Upper lobe of left lung (tissue), 6 donors: ENCODE measurements at regions not wholly inside any gene's neighbourhood (a gene's known extent, or its start where the extent isn't known, plus 50 kb on each side); places are given as distances from the start of the nearest gene placed in this dataset.
A peak's percentile ranks its signal among the peaks of the same experiment; 100 is the strongest.

Source experiments
- ATAC-seq, 2 donors: fragments of 200-7000 bp; cut with Tn5 transposase; one replicate each; pipeline ENCODE4 v1.9.1; 2022; ENCODE audit warnings: mild to moderate bottlenecking in 2 of 2, moderate library complexity in 2 of 2; ENCODE audit not compliant: low FRiP score in 2 of 2
- DNase-seq, 2 donors: peaks; one replicate each; pipeline ENCODE4 v3.0.0-alpha.2; 2019 to 2020
- H3K27ac ChIP-seq, 4 donors: fragments of 200-600 bp; sonication (generic); one replicate each; pipeline ENCODE4 v1.5.1; 2016 to 2019
- H3K27me3 ChIP-seq, 4 donors: fragments of 200-600 bp; sonication (generic); one replicate each; pipeline ENCODE4 v1.5.1; 2017 to 2019
- H3K36me3 ChIP-seq, 4 donors: fragments of 200-600 bp; sonication (generic); one replicate each; pipeline ENCODE4 v1.5.1; 2016 to 2019
- H3K4me1 ChIP-seq, 4 donors: fragments of 200-600 bp; sonication (generic); one replicate each; pipeline ENCODE4 v1.5.1; 2018 to 2019
- H3K4me3 ChIP-seq, 4 donors: fragments of 200-600 bp; sonication (generic); one replicate each; pipeline ENCODE4 v1.5.1; 2017 to 2019; ENCODE audit warnings: mild to moderate bottlenecking in 2 of 4, moderate library complexity in 1 of 4
- H3K9me3 ChIP-seq, 4 donors: fragments of 200-600 bp; sonication (generic); one replicate each; pipeline ENCODE4 v1.5.1; 2018 to 2019
- EP300 ChIP-seq, 4 donors: sonication (generic); formaldehyde crosslinking; IDR thresholded peaks; one replicate each; pipeline ENCODE4 v1.5.1; 2017; ENCODE audit warnings: antibody characterized with exemption in 4 of 4, control low read depth in 2 of 4
- POLR2A ChIP-seq, 4 donors: fragments of 450-650 bp; IDR thresholded peaks; one replicate each; pipeline ENCODE4 v1.5.1; 2016 to 2017; ENCODE audit warnings: antibody characterized with exemption in 4 of 4, mild to moderate bottlenecking in 2 of 4
- POLR2AphosphoS5 ChIP-seq, 2 donors: sonication (generic); formaldehyde crosslinking; IDR thresholded peaks; one replicate each; pipeline ENCODE4 v1.5.1; 2017; ENCODE audit warnings: antibody characterized with exemption in 2 of 2
- WGBS, 2 donors: methylation state at CpG; one replicate each; pipeline ENCODE4 v1.1.5; 2017 to 2018; 5-methylcytosine and 5-hydroxymethylcytosine counted together
- TF ChIP-seq, protein P1 (sequence below), 6 experiments: fragments of 450-650 bp in 4 of 6; fragments of 200-600 bp in 2 of 6; sonication (generic) in 2 of 6; IDR thresholded peaks; one replicate each; pipeline ENCODE4 v1.5.1; 2016 to 2019; ENCODE audit warnings: antibody characterized with exemption in 6 of 6
- donor health status: DM: no; HTN: no; CAD: no; lungs with moderate emphysema.
- donor health status: DM: no; HTN: yes; CAD: no; lungs with severe emphysema.

GRCh38 chr22:48491451-48491941 is 1336.2 kb downstream of the BRD1 start:
- peaks cover 0 to 24% (median 12%) of the 10 kb centered on the region in 4 donors for H3K27me3 ChIP-seq
- H3K9me3 ChIP-seq = no peaks in the 10 kb centered on the region
- ATAC-seq = no peak
- WGBS, 2 donors = 50 to 51% methylated on average over 13 to 19 of the region's 19 CpGs
- H3K36me3 ChIP-seq = no peaks in the 10 kb centered on the region
- no peak for TF ChIP-seq POLR2A (IDR thresholded peaks at IDR 0.05)
- no peak for TF ChIP-seq POLR2AphosphoS5 (IDR thresholded peaks at IDR 0.05)
- TF ChIP-seq EP300 (IDR thresholded peaks at IDR 0.05) = no peak
- TF ChIP-seq, protein P1, sequence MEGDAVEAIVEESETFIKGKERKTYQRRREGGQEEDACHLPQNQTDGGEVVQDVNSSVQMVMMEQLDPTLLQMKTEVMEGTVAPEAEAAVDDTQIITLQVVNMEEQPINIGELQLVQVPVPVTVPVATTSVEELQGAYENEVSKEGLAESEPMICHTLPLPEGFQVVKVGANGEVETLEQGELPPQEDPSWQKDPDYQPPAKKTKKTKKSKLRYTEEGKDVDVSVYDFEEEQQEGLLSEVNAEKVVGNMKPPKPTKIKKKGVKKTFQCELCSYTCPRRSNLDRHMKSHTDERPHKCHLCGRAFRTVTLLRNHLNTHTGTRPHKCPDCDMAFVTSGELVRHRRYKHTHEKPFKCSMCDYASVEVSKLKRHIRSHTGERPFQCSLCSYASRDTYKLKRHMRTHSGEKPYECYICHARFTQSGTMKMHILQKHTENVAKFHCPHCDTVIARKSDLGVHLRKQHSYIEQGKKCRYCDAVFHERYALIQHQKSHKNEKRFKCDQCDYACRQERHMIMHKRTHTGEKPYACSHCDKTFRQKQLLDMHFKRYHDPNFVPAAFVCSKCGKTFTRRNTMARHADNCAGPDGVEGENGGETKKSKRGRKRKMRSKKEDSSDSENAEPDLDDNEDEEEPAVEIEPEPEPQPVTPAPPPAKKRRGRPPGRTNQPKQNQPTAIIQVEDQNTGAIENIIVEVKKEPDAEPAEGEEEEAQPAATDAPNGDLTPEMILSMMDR (IDR thresholded peaks at IDR 0.05) = no peak
- H3K4me3 ChIP-seq = peak overlapping the region in 1 of 4 donors; percentile 59
- no peak overlapping the region for H3K27ac ChIP-seq
- peak in 1 of 2 donors; percentile 33 for DNase-seq
- peaks cover 0 to 26% (median 9%) of the 10 kb centered on the region in 4 donors for H3K4me1 ChIP-seq

DNA sequence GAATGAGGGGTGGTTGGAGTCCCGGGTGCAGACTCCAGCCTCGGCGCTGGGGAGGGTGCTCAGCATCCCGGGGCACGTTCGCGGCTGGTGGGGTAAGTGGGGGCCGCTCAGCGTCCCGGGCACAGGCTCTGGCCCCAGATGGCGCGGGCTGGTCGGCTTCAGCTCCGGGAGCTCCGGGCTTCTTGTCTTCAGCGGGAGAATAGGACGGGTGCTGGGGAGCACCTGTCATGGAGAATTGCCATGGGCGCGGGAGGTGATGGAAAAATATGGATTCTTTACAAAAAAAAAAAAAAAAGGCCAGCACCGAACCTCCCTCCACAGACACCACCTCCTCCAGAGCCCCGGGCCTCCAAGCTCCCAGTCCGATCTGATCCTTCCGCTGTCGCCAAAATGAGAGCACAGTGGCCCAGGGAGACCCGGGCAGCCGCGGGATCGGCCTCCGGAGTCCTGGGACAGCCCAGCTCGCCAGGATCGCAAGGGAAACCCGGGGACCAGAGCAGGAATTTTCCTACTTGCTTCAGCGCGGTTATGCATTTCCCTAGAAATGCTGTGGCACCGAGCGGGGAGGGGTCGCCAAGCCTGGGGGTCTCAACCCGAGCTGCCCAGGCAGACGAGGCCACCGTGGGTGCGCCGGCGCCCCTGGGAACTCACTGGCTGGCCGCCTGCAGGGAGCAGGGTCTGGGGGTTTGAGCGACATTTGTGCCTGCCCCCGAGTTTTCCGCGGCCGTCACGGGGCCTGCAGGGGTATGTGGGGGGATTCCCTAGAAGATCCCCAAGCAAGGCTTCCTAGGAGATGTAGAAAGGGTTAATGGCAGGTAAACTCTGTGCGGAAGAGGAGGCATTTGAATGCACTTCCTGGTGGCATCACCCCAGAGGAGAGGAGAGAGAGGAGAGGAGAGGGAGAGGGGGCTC is 1336.9 kb downstream of the BRD1 start:
- 9 to 11% methylated on average over 32 to 51 of the region's 51 CpGs for WGBS, 2 donors
- Histone ChIP-seq H3K4me3 (peak overlapping the region in 3 of 4 donors; percentile 58 to 64 (median 59)), H3K27me3 (peaks cover 0 to 24% (median 12%) of the 10 kb centered on the region in 4 donors), H3K4me1 (peaks cover 0 to 26% (median 9%) of the 10 kb centered on the region in 4 donors), H3K36me3 (no peaks in the 10 kb centered on the region), H3K27ac (no peak overlapping the region), H3K9me3 (no peaks in the 10 kb centered on the region)
- no peak for TF ChIP-seq POLR2A (IDR thresholded peaks at IDR 0.05)
- TF ChIP-seq EP300 (IDR thresholded peaks at IDR 0.05) = no peak
- TF ChIP-seq POLR2AphosphoS5 (IDR thresholded peaks at IDR 0.05) = no peak
- TF ChIP-seq, protein P1 (IDR thresholded peaks at IDR 0.05) = no peak
- DNase-seq (peak in 1 of 2 donors; percentile 71), ATAC-seq (no peak)

DNA sequence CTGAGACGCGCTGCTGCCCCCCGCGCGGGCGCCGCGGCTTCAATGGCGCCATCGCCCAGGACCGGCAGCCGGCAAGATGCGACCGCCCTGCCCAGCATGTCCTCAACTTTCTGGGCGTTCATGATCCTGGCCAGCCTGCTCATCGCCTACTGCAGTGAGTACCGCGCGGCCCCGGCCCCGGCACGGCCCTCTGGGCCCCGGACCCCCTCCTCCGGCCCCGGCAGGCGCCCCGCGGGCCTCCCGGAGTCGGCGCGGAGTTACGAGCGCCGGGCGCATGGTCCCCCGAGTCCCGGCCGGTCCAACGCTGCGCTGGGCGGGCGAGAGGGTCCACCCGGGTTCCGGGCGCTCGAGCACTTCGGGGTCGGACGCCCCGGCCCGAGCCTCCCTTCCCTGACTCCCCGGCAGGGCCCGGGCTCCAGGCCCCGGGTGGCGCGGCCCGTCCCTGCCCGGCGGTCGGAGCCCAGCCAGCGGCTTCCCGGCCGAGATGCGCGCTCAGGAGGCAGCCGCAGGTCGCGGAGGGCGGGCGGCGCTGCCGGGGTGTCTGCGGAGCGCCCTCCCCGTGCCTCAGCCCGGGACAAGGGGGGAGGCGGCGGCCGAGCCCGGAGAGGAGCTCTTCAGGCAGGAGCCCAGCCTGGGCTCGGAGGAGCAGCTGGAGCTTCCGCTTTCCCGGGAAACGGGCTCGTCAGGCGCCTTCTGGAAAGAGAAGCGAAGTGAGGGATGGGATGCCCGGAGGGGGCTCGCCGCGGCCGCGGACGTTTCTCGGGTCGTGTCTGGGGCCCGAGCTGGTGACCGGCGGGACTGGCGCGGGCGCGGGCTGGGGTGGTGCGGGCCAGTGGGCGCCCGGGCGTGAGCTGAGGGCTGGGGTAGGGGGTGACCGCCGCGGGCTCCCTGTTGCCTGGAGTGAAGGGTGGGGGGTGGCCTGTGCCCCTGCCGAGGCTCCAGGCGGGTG is 1337.8 kb downstream of the BRD1 start:
- Histone ChIP-seq H3K27me3 (peaks cover 0 to 24% (median 12%) of the 10 kb centered on the region in 4 donors), H3K36me3 (no peaks in the 10 kb centered on the region), H3K4me1 (peaks cover 0 to 26% (median 9%) of the 10 kb centered on the region in 4 donors), H3K27ac (no peak overlapping the region), H3K4me3 (peak overlapping the region; percentile 18 to 64 (median 58)), H3K9me3 (no peaks in the 10 kb centered on the region)
- TF ChIP-seq EP300 (IDR thresholded peaks at IDR 0.05) (no peak), POLR2A (IDR thresholded peaks at IDR 0.05) (no peak), POLR2AphosphoS5 (IDR thresholded peaks at IDR 0.05) (no peak)
- TF ChIP-seq, protein P1 (IDR thresholded peaks at IDR 0.05) = no peak
- ATAC-seq (peak in 1 of 2 donors; percentile 22), DNase-seq (peak in 1 of 2 donors; percentile 85)
- WGBS, 2 donors = 0 to 2% methylated on average over 15 to 55 of the region's 113 CpGs

DNA sequence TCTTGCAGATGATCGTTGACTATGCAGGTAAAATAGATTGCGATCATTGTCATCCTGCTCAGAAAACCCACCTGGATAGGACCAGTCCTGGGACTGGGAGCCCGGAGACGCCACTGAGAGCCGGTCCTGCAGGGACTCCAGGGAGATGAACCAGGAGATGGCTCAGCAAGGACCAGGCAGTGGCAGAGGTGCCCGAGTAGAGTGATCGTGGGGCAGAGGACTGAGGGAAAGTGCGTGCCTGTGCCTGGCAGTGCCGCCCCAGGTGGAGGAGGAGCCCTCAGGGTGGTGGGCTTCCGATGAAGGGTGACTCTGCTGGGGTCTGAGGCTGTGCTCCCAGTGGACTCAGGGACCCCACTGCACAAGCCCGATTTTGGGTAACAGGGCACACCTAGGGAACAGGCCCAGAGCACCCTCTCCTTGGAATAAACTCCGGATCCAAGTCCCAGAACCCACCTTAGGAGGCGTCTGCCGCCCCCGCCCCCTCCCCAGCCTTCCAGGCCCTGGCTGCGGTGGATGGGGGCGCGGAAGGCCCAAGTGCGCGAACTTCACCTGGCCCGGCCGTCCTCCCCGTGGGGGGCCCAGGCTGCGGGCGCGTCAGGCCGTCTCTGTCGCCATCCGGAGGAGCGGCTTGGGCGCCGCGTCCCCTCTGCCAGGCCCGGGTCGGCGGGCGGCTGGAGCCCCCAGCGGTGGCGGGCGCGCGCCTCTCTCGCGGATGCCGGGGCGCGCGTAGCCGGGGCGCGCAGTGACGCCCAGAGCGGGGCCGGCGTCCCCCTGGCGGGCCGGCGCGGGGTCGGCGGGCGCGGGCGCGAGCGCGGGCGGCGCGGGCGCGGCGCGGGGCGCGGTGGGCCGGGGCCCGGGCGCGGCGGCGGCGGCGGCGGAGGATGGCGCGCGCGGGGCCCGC is 1338.8 kb downstream of the BRD1 start:
- no peak for TF ChIP-seq POLR2A (IDR thresholded peaks at IDR 0.05)
- TF ChIP-seq, protein P1 (IDR thresholded peaks at IDR 0.05) = peak in 1 of 6 experiments; percentile 6

More for the DNA sequence above, 1338.8 kb downstream of the BRD1 start:
- Histone ChIP-seq H3K27me3 (peaks cover 0 to 24% (median 12%) of the 10 kb centered on the region in 4 donors), H3K9me3 (no peaks in the 10 kb centered on the region), H3K36me3 (no peaks in the 10 kb centered on the region), H3K27ac (no peak overlapping the region), H3K4me1 (peaks cover 0 to 26% (median 9%) of the 10 kb centered on the region in 4 donors), H3K4me3 (peak overlapping the region in 3 of 4 donors; percentile 58 to 64 (median 59))
- DNase-seq (peak in 1 of 2 donors; percentile 82), ATAC-seq (no peak)
- WGBS, 2 donors = 17 to 53% methylated on average over 20 to 41 of the region's 90 CpGs
